ENCODE measurements at regions not wholly inside any gene's neighbourhood (a gene's known extent, or its start where the extent isn't known, plus 50 kb on each side); places are given as distances from the start of the nearest gene placed in this dataset.
"Not testable (repeated sequence)": the region's sequence is repeated elsewhere in the genome, so short reads cannot be mapped to it uniquely, and the experiment has no call there.

- DNase-seq (ENCODE audit: low read depth) = not testable (repeated sequence)
Observed at GRCh38 chr5:21483790-21484497, 1369.2 kb downstream of the CDH12 start.

- DNase-seq (ENCODE audit: low read depth) = not testable (repeated sequence)
Observed at GRCh38 chr5:21482983-21483650, 1370.0 kb downstream of the CDH12 start.

GRCh38 chr5:21482522-21482921 lies 1370.6 kb downstream of the CDH12 start:
- not testable (repeated sequence) for DNase-seq (ENCODE audit: low read depth)

- DNase-seq (ENCODE audit: low read depth) = not testable (repeated sequence)
Observed at GRCh38 chr5:21481320-21482270, 1371.5 kb downstream of the CDH12 start.

- DNase-seq (ENCODE audit: low read depth) = not testable (repeated sequence)
Observed at GRCh38 chr5:21480054-21480453, 1373.1 kb downstream of the CDH12 start.

GRCh38 chr5:21473981-21474380 lies 1379.2 kb downstream of the CDH12 start:
- DNase-seq (ENCODE audit: low read depth) = not testable (repeated sequence)

- not testable (repeated sequence) for DNase-seq (ENCODE audit: low read depth)
Observed at GRCh38 chr5:21473436-21473835, 1379.7 kb downstream of the CDH12 start.

GRCh38 chr5:21471691-21472090 lies 1381.5 kb downstream of the CDH12 start:
- not testable (repeated sequence) for DNase-seq (ENCODE audit: low read depth)

- peak; percentile 26 for DNase-seq (ENCODE audit: low read depth)
Observed at GRCh38 chr5:21469523-21470101, 1383.5 kb downstream of the CDH12 start.

GRCh38 chr5:21467544-21467943 lies 1385.6 kb downstream of the CDH12 start:
- not testable (repeated sequence) for DNase-seq (ENCODE audit: low read depth)

GRCh38 chr5:21459744-21460073 lies 1393.4 kb downstream of the CDH12 start:
- DNase-seq (ENCODE audit: low read depth) = not testable (repeated sequence)

GRCh38 chr5:21452449-21452848 lies 1400.7 kb downstream of the CDH12 start:
- DNase-seq (ENCODE audit: low read depth) = no peak

- no peak for DNase-seq (ENCODE audit: low read depth)
Observed at GRCh38 chr5:21432646-21433045, 1420.5 kb downstream of the CDH12 start.

GRCh38 chr5:21424907-21425306 lies 1428.2 kb downstream of the CDH12 start:
- DNase-seq (ENCODE audit: low read depth) = no peak

- no peak for DNase-seq (ENCODE audit: low read depth)
Observed at GRCh38 chr5:21419383-21419782, 1431.4 kb upstream of the CDH18 start.

GRCh38 chr5:21402089-21402488 lies 1414.1 kb upstream of the CDH18 start:
- DNase-seq (ENCODE audit: low read depth) = not testable (repeated sequence)

- no peak for DNase-seq (ENCODE audit: low read depth)
Observed at GRCh38 chr5:21398511-21398910, 1410.5 kb upstream of the CDH18 start.

GRCh38 chr5:21397693-21398092 lies 1409.7 kb upstream of the CDH18 start:
- DNase-seq (ENCODE audit: low read depth) = no peak

GRCh38 chr5:21391506-21391905 lies 1403.5 kb upstream of the CDH18 start:
- peak; percentile 0 for DNase-seq (ENCODE audit: low read depth)

- DNase-seq (ENCODE audit: low read depth) = not testable (repeated sequence)
Observed at GRCh38 chr5:21360754-21361153, 1372.8 kb upstream of the CDH18 start.

- DNase-seq (ENCODE audit: low read depth) = not testable (repeated sequence)
Observed at GRCh38 chr5:21341948-21342261, 1353.9 kb upstream of the CDH18 start.
